GM21786 (cell line): ENCODE measurements at regions not wholly inside any gene's neighbourhood (a gene's known extent, or its start where the extent isn't known, plus 50 kb on each side); places are given as distances from the start of the nearest gene placed in this dataset.
"Not testable (repeated sequence)": the region's sequence is repeated elsewhere in the genome, so short reads cannot be mapped to it uniquely, and the experiment has no call there.

ENCODE experiments used
- ATAC-seq: cut with Tn5 transposase; IDR thresholded peaks from one replicate; pipeline ENCODE4 v1.9.1; 2021; ENCODE audit not compliant: unreplicated experiment

DNA sequence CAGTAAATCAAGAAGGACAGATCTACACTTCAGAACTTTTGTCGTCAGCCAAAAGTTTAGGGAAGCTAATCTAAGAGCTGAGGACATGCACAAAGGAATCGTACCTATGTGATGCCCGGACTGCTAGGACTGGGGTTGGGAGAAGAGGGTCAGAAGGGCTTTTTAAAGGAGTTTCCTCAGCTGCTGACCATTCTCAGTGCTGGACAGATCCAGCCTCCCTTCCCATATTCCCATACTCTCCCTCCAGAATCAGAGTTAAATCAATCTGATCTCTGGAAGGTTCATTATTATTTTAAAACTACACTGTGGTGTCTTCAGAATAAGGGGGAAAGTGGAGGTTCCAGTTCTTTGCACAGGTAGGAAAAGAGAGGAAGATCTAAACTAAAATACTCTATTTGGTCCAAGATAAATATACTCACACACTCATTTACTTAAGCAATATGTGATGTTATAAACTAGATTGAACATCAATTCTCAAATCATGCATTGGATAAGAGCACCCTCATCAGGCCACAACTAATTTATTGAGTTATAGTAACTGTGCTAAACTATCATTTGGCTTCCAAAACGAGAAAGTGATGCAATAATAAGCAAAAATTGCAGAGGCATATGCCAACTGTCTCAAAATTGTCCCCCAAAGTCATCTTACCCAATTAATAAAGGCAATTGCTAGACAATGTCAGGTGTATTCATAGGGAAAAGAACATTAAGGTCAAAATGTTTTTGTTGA, 124.7 kb downstream of the HNRNPD start:
- no peak for ATAC-seq

- no peak for ATAC-seq
Observed at GRCh38 chr4:82247629-82248028, 126.2 kb downstream of the HNRNPD start.

GRCh38 chr4:82247171-82247570, 126.6 kb downstream of the HNRNPD start:
- no peak for ATAC-seq

- ATAC-seq: no peak
Observed at GRCh38 chr4:82241534-82241933, 132.3 kb downstream of the HNRNPD start.

DNA sequence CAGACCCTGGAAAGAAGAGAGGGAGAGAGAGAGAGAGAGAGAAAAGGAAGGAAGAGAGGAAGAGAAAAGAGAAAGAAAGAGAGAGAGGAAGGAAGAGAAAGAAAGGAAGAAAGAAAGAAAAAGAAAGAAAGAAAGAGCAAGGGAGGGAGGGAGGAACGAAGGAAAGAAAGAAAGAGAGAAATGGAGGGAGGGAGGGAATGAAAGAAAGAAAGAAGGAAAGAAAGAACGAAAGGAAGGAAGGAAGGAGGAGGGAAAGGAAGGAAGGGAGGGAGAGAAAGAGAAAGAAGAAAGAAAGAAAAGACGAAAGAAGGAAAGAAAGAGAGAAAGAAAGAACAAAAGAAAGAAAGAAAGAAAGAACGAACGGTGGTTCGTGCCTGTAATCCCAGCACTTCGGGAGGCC, 133.4 kb downstream of the HNRNPD start:
- no peak for ATAC-seq

GRCh38 chr4:82237142-82237541, 136.6 kb downstream of the HNRNPD start:
- ATAC-seq: not testable (repeated sequence)

- ATAC-seq: no peak
Observed at GRCh38 chr4:82235346-82235745, 138.4 kb downstream of the HNRNPD start.

DNA sequence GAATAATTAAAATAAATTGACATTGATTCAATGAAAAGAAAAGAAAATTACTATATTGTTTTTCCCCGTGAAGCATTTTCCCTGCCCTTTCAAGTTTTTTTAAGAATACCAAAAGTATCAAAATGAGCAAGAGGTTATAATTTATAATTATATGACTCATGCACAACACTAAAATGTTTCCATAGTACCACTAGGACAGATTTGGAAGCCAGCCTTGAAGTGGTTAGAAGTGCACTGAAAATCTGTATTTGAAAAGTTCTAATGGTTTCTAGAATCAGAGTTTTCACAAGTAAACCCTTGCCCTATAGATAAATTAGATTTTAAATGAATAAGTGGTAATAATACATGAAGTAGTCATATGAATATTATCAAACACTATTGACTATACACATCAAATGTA, 140.9 kb downstream of the HNRNPD start:
- no peak for ATAC-seq

DNA sequence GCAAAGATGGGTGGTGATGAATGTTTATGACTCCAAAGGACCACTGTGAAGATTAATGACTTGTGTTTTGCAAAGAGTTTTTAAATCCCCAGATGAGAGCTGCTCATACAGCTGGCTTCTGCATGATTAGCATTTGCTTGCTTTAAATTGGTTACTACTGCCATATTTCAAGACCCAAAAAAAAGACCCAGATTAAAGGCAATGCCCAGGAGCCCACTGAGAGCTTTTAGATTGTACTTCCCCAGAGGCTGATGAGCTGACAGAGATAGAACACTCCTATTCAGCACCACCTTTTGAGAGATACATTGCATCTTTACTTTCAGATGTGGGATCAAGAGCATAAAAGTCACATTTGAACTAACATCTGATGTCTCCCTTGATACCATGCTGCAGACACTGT, 142.0 kb downstream of the HNRNPD start:
- ATAC-seq: no peak

DNA sequence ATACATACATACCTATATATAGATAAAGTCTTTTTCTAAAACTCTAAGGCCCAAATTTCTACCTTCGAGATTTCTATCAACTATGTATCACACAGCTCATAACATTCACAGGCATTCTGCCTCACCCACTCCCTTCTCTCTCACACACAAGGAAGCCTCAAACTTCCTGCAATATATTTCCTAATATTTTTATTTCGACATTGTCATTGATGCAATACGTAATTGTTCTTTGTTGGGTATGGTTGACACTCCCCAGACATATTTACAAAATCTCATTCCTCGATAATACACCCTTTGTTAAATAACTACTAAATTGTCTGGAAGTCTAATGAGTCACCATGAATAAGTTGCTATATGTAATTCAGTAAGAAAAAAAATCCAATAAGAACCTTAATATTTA, 143.5 kb downstream of the HNRNPD start:
- no peak for ATAC-seq

DNA sequence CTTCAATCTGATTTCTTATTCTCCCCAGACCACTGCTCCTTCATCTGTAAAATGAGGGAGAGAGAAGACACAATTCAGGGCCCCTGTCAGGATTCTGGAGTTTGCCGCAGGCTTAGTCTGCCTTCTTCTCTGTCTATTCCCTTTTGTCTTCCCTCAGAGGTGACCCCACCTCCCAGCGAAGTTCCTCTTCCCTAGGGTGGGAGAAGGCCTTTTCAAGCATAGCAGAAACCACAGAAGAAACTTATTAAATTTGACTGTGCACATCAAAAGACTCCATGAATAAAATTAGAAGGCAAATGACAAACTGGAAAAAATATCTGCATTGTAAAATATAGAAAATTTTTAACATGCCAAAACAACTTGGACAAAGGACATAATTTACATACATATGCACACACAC, 148.8 kb downstream of the HNRNPD start:
- ATAC-seq: no peak

DNA sequence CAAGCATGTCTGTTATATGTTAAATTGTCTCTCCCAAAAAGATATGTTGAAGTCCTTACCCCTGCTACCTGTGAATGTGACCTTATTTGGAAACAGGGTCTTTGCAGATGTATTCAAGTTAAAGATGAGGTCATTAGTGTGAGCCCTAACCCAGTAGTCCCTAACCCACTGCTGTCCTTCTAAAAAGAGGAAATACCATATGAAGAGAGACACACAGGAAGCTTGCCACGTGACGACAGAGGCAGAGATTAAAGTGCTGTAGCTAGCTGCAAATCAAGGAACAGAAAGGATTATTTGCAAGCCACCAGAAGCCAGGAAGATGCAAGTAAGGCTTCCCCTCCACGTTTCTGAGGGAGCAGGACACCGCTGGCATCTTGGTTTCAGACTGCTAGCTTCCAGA, 150.1 kb downstream of the HNRNPD start:
- peak; percentile 69 for ATAC-seq

GRCh38 chr4:82219346-82219745, 154.4 kb downstream of the HNRNPD start:
- no peak for ATAC-seq

- no peak for ATAC-seq
Observed at GRCh38 chr4:82217986-82218715, 155.6 kb downstream of the HNRNPD start.

GRCh38 chr4:82216219-82216618, 157.6 kb downstream of the HNRNPD start:
- ATAC-seq: no peak

DNA sequence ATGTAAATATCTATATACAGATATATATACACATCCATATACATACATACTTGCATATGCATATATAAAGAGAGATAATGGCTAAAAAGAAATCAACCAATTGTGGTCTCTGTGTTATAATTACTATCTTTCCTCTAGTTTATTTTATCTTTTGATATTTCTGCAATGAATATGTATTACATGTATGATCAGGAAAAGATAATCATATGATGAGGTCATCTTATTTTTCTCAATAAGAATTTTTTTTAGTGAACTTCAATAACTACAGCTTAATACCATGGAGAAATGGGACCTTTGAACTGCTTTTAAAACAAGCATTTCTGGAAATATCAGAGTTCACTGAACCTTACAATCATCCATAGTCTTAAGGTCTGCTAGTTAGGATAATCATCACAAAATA, 158.0 kb downstream of the HNRNPD start:
- no peak for ATAC-seq

- ATAC-seq: no peak
Observed at GRCh38 chr4:82215039-82215438, 158.8 kb downstream of the HNRNPD start.

- ATAC-seq: no peak
Observed at GRCh38 chr4:82213485-82214417, 160.0 kb downstream of the HNRNPD start.

DNA sequence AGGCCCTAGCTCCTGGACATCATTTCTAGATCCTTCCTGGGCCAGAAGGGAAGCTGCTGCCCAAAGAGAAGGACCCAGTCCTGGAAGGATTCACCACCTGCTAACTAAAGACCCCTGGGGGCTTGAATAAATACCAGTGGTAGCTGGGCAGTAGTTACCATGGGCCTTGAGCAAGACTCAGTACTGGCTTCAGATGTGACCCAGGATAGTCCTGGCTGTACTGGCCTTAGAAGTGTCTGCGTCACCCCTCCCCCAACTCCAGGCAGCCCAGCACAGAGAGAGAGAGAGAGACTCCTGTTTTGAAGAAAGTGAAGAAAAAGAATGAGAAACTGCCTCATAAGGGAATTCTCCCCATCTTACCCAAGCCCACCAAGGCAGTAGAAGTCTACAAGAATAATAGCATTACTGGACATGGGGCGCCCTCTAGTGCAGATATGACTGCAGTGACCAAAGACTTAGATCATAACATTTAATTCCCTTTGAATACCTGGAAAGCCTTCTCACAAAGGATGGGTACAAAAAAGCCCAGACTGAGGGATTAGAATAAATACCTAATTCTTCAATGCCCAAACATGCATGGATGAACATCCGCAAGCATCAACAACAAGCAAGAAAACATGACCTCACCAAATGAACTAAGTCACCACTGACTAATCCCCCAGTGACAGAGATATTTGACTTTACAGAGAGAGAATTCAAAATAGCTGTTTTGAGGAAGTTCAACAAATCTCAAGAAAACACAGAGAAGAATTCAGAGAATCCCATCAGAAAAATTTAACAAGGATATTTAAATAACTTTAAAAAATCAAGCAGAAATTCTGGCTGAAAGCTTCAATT, 171.8 kb downstream of the HNRNPD start:
- no peak for ATAC-seq

GRCh38 chr4:82201303-82201702, 172.5 kb downstream of the HNRNPD start:
- no peak for ATAC-seq

- no peak for ATAC-seq
Observed at GRCh38 chr4:82200046-82200445, 173.7 kb downstream of the HNRNPD start.
